Head of caudate nucleus (tissue), 42 donors: ENCODE measurements at regions not wholly inside any gene's neighbourhood (a gene's known extent, or its start where the extent isn't known, plus 50 kb on each side); places are given as distances from the start of the nearest gene placed in this dataset.
A peak's percentile ranks its signal among the peaks of the same experiment; 100 is the strongest.
"Not testable (repeated sequence)": the region's sequence is repeated elsewhere in the genome, so short reads cannot be mapped to it uniquely, and the experiment has no call there.

Experiments used
- DNase-seq, 42 donors: peaks; one replicate each; pipeline versions ENCODE4 v3.0.0 to v3.0.0-alpha.2; 2020 to 2021; ENCODE audit warnings: mixed read lengths in 7 of 42
- intact Hi-C: fragments of 100-400 bp; cut with DNase I; formaldehyde crosslinking; loops from one replicate; pipeline ENCODE4 v1.15.0; 2022

GRCh38 chr4:162782778-162783525, 383.7 kb downstream of the NAF1 start:
- intact Hi-C loops = no loop called here
- DNase-seq = peak in 20 of 42 donors; percentile 7 to 66 (median 20)

DNA sequence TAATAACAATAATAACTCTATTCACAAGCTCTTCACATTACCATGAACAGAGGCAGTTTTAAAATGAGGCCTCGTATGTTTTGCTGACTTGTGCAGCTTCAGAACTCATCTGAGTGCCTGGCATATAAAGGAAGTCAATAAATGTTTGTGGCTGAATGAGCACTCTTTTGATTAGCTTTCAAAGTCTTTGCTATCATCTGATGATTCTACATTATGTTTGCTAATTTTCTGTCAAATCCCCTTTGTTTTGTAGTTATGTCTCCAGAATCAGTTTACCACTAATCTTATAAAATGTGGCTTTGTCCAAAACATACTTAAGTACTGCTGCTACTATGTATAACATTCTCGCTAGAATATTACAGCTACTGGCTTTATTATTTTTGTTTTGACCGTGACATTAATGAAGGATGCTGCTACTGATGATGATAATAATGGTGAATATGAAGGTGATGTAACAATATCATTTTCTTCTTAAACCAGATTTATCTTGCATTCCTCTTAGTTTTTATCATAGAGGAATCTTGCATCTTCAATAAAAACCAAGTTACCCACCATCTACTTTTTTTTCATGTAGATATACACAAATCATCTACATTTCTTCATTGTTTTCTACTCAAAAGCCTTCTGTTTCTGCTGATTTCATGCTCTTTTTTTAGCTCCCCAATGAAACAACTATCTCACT, 384.5 kb downstream of the NAF1 start:
- intact Hi-C loops = no loop called here
- peak in 1 of 42 donors; percentile 17 for DNase-seq

GRCh38 chr4:162770761-162771490, 395.8 kb downstream of the NAF1 start:
- peak in 1 of 42 donors; percentile 24 for DNase-seq
- intact Hi-C loops = no loop called here

GRCh38 chr4:162767083-162767482, 399.6 kb downstream of the NAF1 start:
- no peak for DNase-seq
- intact Hi-C loops = no loop called here

DNA sequence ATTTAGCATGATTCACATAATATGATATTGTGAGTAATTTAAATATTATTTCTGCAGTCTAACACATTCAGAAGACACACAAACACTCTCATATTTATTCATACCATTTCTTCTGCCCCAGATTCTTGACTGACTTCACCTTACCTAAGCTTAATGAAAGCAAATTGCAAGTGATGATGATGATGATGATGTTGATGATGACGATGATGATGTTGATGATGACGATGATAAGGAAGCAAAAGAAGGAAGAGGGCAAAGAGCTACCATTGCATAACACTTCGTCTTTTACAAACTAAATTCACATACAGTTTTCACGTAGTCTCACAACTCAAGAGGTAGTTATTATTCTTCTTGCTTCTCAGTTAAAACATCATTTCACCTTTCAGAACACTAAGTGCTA, 404.7 kb downstream of the NAF1 start:
- intact Hi-C loops = no loop called here
- DNase-seq = no peak

- intact Hi-C loops, DNase-seq: not testable (repeated sequence)
These were observed 426.5 kb downstream of the NAF1 start for GRCh38 chr4:162740228-162740627.

DNA sequence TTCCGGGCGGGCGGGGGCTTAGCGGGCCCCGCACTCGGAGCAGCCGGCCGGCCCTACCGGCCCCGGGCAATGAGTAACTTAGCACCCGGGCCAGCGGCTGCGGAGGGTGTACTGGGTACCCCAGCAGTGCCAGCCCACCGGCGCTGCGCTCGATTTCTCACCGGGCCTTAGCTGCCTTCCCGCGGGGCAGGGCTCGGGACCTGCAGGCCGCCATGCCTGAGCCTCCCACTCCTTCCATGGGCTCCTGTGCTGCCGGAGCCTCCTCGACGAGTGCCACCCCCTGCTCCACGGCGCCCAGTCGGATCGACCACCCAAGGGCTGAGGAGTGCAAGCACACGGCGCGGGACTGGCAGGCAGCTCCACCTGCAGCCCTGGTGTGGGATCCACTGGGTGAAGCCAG, 427.1 kb downstream of the NAF1 start:
- intact Hi-C loops, DNase-seq: not testable (repeated sequence)

- intact Hi-C loops = no loop called here
- DNase-seq = no peak
These were observed 433.8 kb downstream of the NAF1 start for GRCh38 chr4:162732876-162733275.

DNA sequence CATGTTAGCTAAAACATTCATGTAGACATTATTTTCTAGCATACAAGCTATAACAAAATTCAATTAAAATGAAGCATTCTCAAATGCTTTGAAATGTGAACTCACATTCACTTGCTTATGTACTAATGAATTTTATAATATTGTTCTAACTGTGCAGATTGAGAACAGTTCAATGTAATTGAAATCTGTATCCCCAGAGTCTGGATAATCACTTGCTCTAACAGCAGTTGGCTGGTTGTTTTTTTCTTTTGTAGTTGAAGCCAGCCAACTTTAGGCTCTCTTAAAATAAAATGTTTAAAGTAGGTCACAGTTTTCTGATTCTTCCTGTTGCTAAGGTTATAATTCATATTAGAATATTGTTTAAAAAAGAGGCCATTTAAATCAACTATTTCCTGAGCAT, 438.9 kb downstream of the NAF1 start:
- intact Hi-C loops = no loop called here
- no peak for DNase-seq

- DNase-seq = no peak
- intact Hi-C loops = no loop called here
These were observed 439.5 kb downstream of the NAF1 start for GRCh38 chr4:162727232-162727631.

- intact Hi-C loops = no loop called here
These were observed 451.3 kb downstream of the NAF1 start for GRCh38 chr4:162715401-162715800.

GRCh38 chr4:162707962-162708361, 458.7 kb downstream of the NAF1 start:
- intact Hi-C loops = no loop called here
- no peak for DNase-seq

More at GRCh38 chr4:162715401-162715800, 451.3 kb downstream of the NAF1 start:
- no peak for DNase-seq

DNA sequence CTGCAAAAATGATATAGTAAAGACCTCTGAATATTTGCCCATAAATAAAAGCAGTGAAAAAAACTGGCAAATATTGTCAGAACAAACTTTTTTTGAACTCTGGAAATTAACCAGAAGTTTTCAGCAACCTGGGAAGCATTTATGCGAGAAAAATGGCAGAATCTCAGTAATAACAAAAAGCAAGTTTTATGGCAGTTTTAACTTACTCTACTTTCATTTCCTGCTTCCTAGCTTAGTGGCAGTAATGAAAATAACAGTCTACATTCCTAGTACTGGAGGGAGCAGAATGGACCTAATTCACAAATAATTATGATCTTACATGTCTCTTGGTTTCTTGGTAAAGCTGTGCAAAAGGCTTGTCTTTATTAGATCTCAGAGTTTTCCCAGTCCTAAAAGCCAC, 460.1 kb downstream of the NAF1 start:
- intact Hi-C loops = no loop called here

DNA sequence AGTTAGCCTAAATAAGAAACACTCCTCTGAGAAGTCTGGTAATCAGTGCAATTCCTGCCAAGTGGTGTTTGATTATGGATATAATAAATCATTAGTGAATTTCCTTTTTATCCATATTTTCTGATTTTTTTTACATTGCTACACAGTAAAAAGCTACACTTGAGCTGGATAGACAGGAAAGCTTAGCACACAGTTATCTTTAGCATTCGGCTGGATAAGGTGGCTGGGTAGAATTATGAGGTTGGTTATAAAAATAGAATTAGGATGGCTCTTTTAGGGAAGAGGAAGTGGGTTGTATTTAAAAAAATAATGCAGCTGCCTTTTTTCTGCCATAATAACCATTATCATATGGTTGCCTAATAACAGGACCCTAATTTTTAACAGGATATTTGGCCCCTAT, 460.6 kb downstream of the NAF1 start:
- intact Hi-C loops = no loop called here

More for the DNA sequence above, 460.1 kb downstream of the NAF1 start:
- no peak for DNase-seq

GRCh38 chr4:162705130-162705803, 461.4 kb downstream of the NAF1 start:
- intact Hi-C loops = no loop called here
- DNase-seq = no peak

More for the DNA sequence above, 460.6 kb downstream of the NAF1 start:
- DNase-seq = peak in 1 of 42 donors; percentile 6

DNA sequence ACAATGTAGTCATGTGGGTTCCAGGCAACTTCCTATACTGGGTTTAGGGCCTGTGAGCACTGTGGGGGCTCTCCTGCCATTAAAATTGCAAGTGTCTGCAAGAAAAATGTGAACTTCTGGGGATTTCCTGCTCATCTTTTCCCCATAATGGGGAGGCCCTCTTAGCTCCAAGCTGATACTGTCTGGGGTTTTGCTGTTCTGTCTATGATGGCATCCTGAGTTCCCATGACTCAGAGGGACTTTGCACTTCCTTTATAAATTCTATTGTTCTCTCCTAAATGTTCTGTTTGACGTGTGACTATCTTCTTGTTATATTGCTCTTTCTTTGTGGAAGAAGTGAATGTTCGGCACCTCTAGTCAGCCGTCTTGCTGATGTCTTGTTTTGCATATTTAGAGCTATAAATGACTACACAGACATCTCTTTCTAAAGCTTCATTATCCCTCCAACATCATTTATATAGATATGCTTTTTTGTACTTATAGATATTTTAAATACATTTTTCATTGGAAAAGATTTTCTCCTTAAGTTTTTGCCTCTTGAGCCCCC, 465.8 kb downstream of the NAF1 start:
- no peak for DNase-seq
- intact Hi-C loops = no loop called here

DNA sequence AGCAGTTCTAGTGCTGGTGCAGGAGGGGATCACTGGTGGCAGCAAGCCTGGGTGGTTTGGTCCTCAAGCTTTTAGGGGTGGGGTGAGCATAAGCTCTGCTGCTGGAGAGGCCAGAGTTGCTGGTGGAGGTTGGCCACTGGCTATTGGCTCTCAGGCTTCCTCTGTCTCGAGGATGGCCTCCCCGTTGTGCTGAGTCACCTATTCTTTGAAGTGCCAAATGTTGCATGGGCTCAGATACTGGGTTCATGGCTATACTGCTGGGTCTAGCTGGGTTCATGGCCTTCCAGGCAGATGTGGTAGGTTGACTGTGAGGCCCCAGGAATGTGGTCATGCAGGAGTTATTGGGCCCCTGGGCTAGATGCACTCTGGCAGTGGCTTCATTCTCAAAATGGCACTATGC, 466.3 kb downstream of the NAF1 start:
- intact Hi-C loops = no loop called here
- DNase-seq = no peak

- intact Hi-C loops = no loop called here
- no peak for DNase-seq
These were observed 467.1 kb downstream of the NAF1 start for GRCh38 chr4:162699629-162700028.

GRCh38 chr4:162685410-162685809, 481.3 kb downstream of the NAF1 start:
- DNase-seq = no peak
- intact Hi-C loops = no loop called here
